OCI-LY7 (cell line): ENCODE measurements at regions not wholly inside any gene's neighbourhood (a gene's known extent, or its start where the extent isn't known, plus 50 kb on each side); places are given as distances from the start of the nearest gene placed in this dataset.
"Not testable (repeated sequence)": the region's sequence is repeated elsewhere in the genome, so short reads cannot be mapped to it uniquely, and the experiment has no call there.

Experiments used
- EZH2phosphoT487 ChIP-seq: fragments of 200-600 bp; sonication (generic); IDR thresholded peaks from 2 replicates; pipeline ENCODE4 v1.6.1; 2018; ENCODE audit warnings: low read depth, borderline replicate concordance, mild to moderate bottlenecking, mixed run types, antibody characterized with exemption, low read length, moderate library complexity, mixed read lengths
- TF ChIP-seq, protein P1 (sequence below): fragments of 200-600 bp; sonication (generic); conservative IDR thresholded peaks from 2 replicates; pipeline ENCODE4 v1.5.1; 2014; ENCODE audit warnings: mild to moderate bottlenecking, antibody characterized with exemption, low read length, moderate library complexity, mixed read lengths

DNA sequence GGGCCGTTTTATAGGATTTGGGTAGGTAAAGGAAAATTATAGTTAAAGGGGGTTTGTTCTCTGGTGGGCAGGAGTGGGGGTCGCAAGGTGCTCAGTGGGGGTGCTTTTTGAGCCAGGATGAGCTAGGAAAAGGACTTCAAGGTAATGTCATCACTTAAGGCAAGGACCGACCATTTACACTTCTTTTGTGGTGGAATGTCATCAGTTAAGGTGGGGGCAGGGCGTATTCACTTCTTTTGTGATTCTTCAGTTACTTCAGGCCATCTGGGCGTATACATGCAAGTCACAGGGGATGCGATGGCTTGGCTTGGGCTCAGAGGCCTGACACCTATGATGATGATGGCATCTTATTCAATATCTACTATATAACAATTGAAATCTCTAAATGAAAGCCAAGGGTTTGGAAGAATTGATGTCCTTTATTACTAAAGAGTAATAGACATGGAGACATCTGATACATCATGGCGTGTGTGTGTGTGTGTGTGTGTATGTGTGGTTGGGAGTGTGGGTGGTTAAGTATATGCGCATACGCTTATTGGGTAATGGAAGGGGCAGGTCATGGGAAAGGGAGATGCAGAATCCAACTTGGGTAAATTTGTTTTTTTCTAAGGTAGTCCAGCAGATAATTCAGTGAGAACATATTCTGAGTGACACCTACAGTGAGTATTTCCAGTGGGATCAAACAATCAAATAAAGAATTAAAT is 236.9 kb upstream of the DUSP10 start:
- TF ChIP-seq, protein P1, sequence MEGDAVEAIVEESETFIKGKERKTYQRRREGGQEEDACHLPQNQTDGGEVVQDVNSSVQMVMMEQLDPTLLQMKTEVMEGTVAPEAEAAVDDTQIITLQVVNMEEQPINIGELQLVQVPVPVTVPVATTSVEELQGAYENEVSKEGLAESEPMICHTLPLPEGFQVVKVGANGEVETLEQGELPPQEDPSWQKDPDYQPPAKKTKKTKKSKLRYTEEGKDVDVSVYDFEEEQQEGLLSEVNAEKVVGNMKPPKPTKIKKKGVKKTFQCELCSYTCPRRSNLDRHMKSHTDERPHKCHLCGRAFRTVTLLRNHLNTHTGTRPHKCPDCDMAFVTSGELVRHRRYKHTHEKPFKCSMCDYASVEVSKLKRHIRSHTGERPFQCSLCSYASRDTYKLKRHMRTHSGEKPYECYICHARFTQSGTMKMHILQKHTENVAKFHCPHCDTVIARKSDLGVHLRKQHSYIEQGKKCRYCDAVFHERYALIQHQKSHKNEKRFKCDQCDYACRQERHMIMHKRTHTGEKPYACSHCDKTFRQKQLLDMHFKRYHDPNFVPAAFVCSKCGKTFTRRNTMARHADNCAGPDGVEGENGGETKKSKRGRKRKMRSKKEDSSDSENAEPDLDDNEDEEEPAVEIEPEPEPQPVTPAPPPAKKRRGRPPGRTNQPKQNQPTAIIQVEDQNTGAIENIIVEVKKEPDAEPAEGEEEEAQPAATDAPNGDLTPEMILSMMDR = not testable (repeated sequence)
- not testable (repeated sequence) for TF ChIP-seq EZH2phosphoT487
